H9 (cell line): ENCODE measurements at regions not wholly inside any gene's neighbourhood (a gene's known extent, or its start where the extent isn't known, plus 50 kb on each side); places are given as distances from the start of the nearest gene placed in this dataset.
A peak's percentile ranks its signal among the peaks of the same experiment; 100 is the strongest.

Source experiments
- DNase-seq: peaks from one replicate; pipeline ENCODE4 v3.0.0-alpha.2; 2017
- H2AFZ ChIP-seq: one replicate; pipeline ENCODE4 v1.6.1; 2013; ENCODE audit warnings: mild to moderate bottlenecking, low read length, control low read depth, moderate library complexity
- H2AK5ac ChIP-seq: 2 replicates; pipeline ENCODE4 v1.6.1; 2013; ENCODE audit warnings: low read length, control low read depth, mixed read lengths; ENCODE audit not compliant: insufficient read length
- H2BK120ac ChIP-seq: one replicate; pipeline ENCODE4 v1.6.1; 2013; ENCODE audit warnings: low read depth, mild to moderate bottlenecking, low read length, control low read depth, inconsistent platforms; ENCODE audit not compliant: poor library complexity, severe bottlenecking
- H2BK12ac ChIP-seq: 2 replicates; pipeline ENCODE4 v1.6.1; 2013; ENCODE audit warnings: low read length, control low read depth, mixed read lengths, low read depth; ENCODE audit not compliant: insufficient read length
- H2BK15ac ChIP-seq: 2 replicates; pipeline ENCODE4 v1.6.1; 2013; ENCODE audit warnings: low read depth, low read length, control low read depth
- H2BK20ac ChIP-seq: one replicate; pipeline ENCODE4 v1.6.1; 2013; ENCODE audit warnings: low read depth, mild to moderate bottlenecking, low read length, control low read depth, inconsistent platforms; ENCODE audit not compliant: poor library complexity, severe bottlenecking
- H2BK5ac ChIP-seq: 2 replicates; pipeline ENCODE4 v1.6.1; 2013; ENCODE audit warnings: low read length, control low read depth, mixed read lengths; ENCODE audit not compliant: insufficient read length
- H3K14ac ChIP-seq: 2 replicates; pipeline ENCODE4 v1.6.1; 2013; ENCODE audit warnings: low read length, control low read depth; ENCODE audit not compliant: insufficient read depth
- H3K18ac ChIP-seq: 2 replicates; pipeline ENCODE4 v1.6.1; 2013; ENCODE audit warnings: low read depth, mild to moderate bottlenecking, mixed read lengths, low read length, control low read depth; ENCODE audit not compliant: insufficient read length
- H3K23ac ChIP-seq: 2 replicates; pipeline ENCODE4 v1.6.1; 2013; ENCODE audit warnings: low read length, control low read depth, mixed read lengths, low read depth; ENCODE audit not compliant: insufficient read length
- H3K23me2 ChIP-seq: 2 replicates; pipeline ENCODE4 v1.6.1; 2013; ENCODE audit warnings: low read depth, mild to moderate bottlenecking, mixed read lengths, low read length, control low read depth; ENCODE audit not compliant: insufficient read length, poor library complexity, severe bottlenecking
- H3K27ac ChIP-seq: 2 replicates; pipeline ENCODE4 v1.5.1; 2013; ENCODE audit warnings: low read length, control low read depth, mixed read lengths, low read depth; ENCODE audit not compliant: insufficient read length
- H3K27me3 ChIP-seq: 2 replicates; pipeline ENCODE4 v1.6.1; 2013; ENCODE audit warnings: low read length, control low read depth, inconsistent platforms; ENCODE audit not compliant: insufficient read depth
- H3K4ac ChIP-seq: 2 replicates; pipeline ENCODE4 v1.6.1; 2013; ENCODE audit warnings: low read depth, mild to moderate bottlenecking, control low read depth, inconsistent platforms, low read length, moderate library complexity
- H3K4me1 ChIP-seq: 2 replicates; pipeline ENCODE4 v1.6.1; 2013; ENCODE audit warnings: low read length, control low read depth, inconsistent platforms; ENCODE audit not compliant: insufficient read depth
- H3K4me2 ChIP-seq: 2 replicates; pipeline ENCODE4 v1.6.1; 2013; ENCODE audit warnings: low read length, control low read depth, mixed read lengths; ENCODE audit not compliant: insufficient read length, insufficient read depth
- H3K56ac ChIP-seq: 2 replicates; pipeline ENCODE4 v1.6.1; 2013; ENCODE audit warnings: low read depth, mild to moderate bottlenecking, mixed read lengths, low read length, control low read depth; ENCODE audit not compliant: insufficient read length
- H3K79me1 ChIP-seq: 2 replicates; pipeline ENCODE4 v1.6.1; 2013; ENCODE audit warnings: low read depth, mild to moderate bottlenecking, moderate library complexity, low read length, control low read depth, inconsistent platforms; ENCODE audit not compliant: insufficient read depth, poor library complexity, severe bottlenecking
- H3K79me2 ChIP-seq: 2 replicates; pipeline ENCODE4 v1.6.1; 2013; ENCODE audit warnings: low read length, control low read depth, inconsistent platforms; ENCODE audit not compliant: insufficient read depth
- H3K9ac ChIP-seq: 2 replicates; pipeline ENCODE4 v1.6.1; 2013; ENCODE audit warnings: low read length, control low read depth, mixed read lengths; ENCODE audit not compliant: insufficient read length; ENCODE audit errors: extremely low read depth
- H3K9me3 ChIP-seq: one replicate; pipeline ENCODE4 v1.6.1; 2013; ENCODE audit warnings: low read depth, low read length, inconsistent platforms; ENCODE audit not compliant: control insufficient read depth
- H3T11ph ChIP-seq: one replicate; pipeline ENCODE4 v1.6.1; 2013; ENCODE audit warnings: mild to moderate bottlenecking, low read length, control low read depth, inconsistent platforms
- H4K20me1 ChIP-seq: one replicate; pipeline ENCODE4 v1.6.1; 2013; ENCODE audit not compliant: control insufficient read depth, insufficient read length, insufficient read depth
- H4K5ac ChIP-seq: 2 replicates; pipeline ENCODE4 v1.6.1; 2013; ENCODE audit warnings: low read depth, mild to moderate bottlenecking, mixed read lengths, low read length, control low read depth; ENCODE audit not compliant: insufficient read length
- H4K8ac ChIP-seq: replicated peaks from 2 replicates; pipeline ENCODE4 v1.6.1; 2013; ENCODE audit warnings: low read length, control low read depth, mixed read lengths, low read depth; ENCODE audit not compliant: insufficient read length
- H4K91ac ChIP-seq: 2 replicates; pipeline ENCODE4 v1.6.1; 2013; ENCODE audit warnings: low read depth, mild to moderate bottlenecking, moderate library complexity, mixed read lengths, low read length, control low read depth; ENCODE audit not compliant: insufficient read length
- H3K27ac Mint-ChIP-seq, 3 experiments: 2 replicates in 2 of 3; 3 replicates in 1 of 3; pipeline ENCODE4 v1.8.0; 2020 to 2021; ENCODE audit warnings: mixed read lengths in 3 of 3, mild to moderate bottlenecking in 1 of 3, moderate library complexity in 1 of 3
- H3K27me3 Mint-ChIP-seq: 2 replicates; pipeline ENCODE4 v1.8.0; 2021; ENCODE audit warnings: low read depth, mild to moderate bottlenecking, moderate library complexity, mixed read lengths
- H3K36me3 Mint-ChIP-seq, 3 experiments: 2 replicates in 2 of 3; 3 replicates in 1 of 3; pipeline ENCODE4 v1.8.0; 2020 to 2021; ENCODE audit warnings: low read depth in 3 of 3, mixed read lengths in 3 of 3; ENCODE audit not compliant: insufficient read depth in 1 of 3
- H3K4me1 Mint-ChIP-seq, 2 experiments: 2 replicates each; pipeline ENCODE4 v1.8.0; 2020; ENCODE audit warnings: mixed read lengths in 2 of 2
- H3K4me3 Mint-ChIP-seq, 2 experiments: 2 replicates in 1 of 2; 3 replicates in 1 of 2; pipeline ENCODE4 v1.8.0; 2020 to 2021; ENCODE audit warnings: mild to moderate bottlenecking in 2 of 2, mixed read lengths in 2 of 2, moderate library complexity in 1 of 2
- H3K9me3 Mint-ChIP-seq, 2 experiments: 2 replicates in 1 of 2; 3 replicates in 1 of 2; pipeline ENCODE4 v1.8.0; 2020; ENCODE audit warnings: mild to moderate bottlenecking in 2 of 2, mixed read lengths in 2 of 2, moderate library complexity in 1 of 2
- WGBS: extraction: QIAGEN DNeasy Blood & Tissue Kit; methylation state at CpG from one replicate; pipeline ENCODE4 v1.1.7; 2013; ENCODE audit warnings: missing lambda C conversion rate, low lambda C conversion rate, mixed read lengths; ENCODE audit not compliant: insufficient read length; ENCODE audit errors: extremely low coverage; 5-methylcytosine and 5-hydroxymethylcytosine counted together
- TF ChIP-seq, protein P1 (sequence below): fragments of 200-600 bp; sonication (generic); conservative IDR thresholded peaks from 3 replicates; pipeline ENCODE4 v1.8.0; 2021; ENCODE audit warnings: antibody characterized with exemption, mild to moderate bottlenecking

DNA sequence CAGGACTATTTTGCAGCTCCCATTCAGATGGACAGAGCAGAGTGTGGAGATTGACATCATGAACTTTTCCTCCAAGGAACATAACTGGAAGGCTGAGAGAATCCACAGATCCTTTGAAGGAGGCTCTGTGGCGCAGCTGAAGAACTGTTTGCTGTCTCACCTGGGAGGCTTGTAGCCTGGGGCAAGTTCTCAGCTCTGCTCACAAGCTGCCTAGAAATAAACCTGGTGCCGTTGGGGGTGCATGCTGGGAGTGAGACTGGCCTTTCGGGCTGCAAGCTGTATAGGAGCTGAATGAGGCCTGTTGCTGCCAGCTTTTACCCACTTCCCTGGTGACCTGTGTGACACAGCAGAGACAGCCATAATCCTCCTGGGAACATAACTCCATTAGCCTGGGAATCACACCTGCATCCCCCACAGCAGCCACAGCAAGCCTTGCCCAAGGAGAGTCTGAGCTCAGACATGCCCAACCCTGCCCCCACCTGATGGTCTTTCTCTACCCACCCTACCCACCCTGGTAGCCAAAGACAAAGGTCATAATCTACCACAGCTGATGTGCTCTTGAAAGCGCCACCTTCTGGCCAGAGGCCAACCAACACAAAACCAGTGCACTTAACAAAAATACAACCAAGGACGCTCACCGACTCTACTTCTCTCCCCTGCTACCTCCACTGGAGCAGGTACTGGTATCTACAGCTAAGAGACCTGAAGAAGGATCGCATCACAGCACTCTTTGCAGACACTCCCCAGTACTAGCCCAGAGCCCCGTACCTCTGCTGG, 205.1 kb upstream of the MRPS30 start:
- Mint-ChIP-seq H3K36me3 (peaks cover 0 to 5% (median 3%) of the 10 kb centered on the region in 3 experiments; a peak in 3 of 7 replicates), H3K27ac (peak overlapping the region in 2 of 3 experiments; percentile 32 to 45; a peak in 1 of 7 replicates), H3K9me3 (peaks cover 3 to 9% of the 10 kb centered on the region in 2 experiments; a peak in 3 of 5 replicates), H3K4me1 (peaks cover 2% of the 10 kb centered on the region in 2 experiments; a peak in 2 of 4 replicates), H3K4me3 (no peak overlapping the region), H3K27me3 (no peaks in the 10 kb centered on the region)
- Histone ChIP-seq H2BK5ac (no peak overlapping the region), H3K18ac (no peak overlapping the region), H4K5ac (no peak overlapping the region), H3K79me1 (no peaks in the 10 kb centered on the region), H3K14ac (no peak overlapping the region), H4K91ac (no peak overlapping the region), H3K79me2 (no peaks in the 10 kb centered on the region), H3K23ac (no peak overlapping the region), H2BK120ac (no peak overlapping the region), H2BK15ac (no peak overlapping the region), H3K9me3 (no peaks in the 10 kb centered on the region), H4K8ac (no peak overlapping the region), H3K27ac (no peak overlapping the region), H3K56ac (no peak overlapping the region), H3K4me2 (no peak overlapping the region), H2AFZ (no peak overlapping the region), H2AK5ac (no peak overlapping the region), H2BK12ac (no peak overlapping the region), H3T11ph (no peak overlapping the region), H3K4ac (no peak overlapping the region), H3K4me1 (no peaks in the 10 kb centered on the region), H3K23me2 (no peaks in the 10 kb centered on the region), H3K9ac (no peak overlapping the region), H3K27me3 (no peaks in the 10 kb centered on the region), H4K20me1 (no peaks in the 10 kb centered on the region), H2BK20ac (no peak overlapping the region)
- TF ChIP-seq, protein P1, sequence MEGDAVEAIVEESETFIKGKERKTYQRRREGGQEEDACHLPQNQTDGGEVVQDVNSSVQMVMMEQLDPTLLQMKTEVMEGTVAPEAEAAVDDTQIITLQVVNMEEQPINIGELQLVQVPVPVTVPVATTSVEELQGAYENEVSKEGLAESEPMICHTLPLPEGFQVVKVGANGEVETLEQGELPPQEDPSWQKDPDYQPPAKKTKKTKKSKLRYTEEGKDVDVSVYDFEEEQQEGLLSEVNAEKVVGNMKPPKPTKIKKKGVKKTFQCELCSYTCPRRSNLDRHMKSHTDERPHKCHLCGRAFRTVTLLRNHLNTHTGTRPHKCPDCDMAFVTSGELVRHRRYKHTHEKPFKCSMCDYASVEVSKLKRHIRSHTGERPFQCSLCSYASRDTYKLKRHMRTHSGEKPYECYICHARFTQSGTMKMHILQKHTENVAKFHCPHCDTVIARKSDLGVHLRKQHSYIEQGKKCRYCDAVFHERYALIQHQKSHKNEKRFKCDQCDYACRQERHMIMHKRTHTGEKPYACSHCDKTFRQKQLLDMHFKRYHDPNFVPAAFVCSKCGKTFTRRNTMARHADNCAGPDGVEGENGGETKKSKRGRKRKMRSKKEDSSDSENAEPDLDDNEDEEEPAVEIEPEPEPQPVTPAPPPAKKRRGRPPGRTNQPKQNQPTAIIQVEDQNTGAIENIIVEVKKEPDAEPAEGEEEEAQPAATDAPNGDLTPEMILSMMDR, result peak; percentile 69
- no CpG with 5 or more reads among the region's 8 CpGs for WGBS
- DNase-seq, result peak; percentile 68
